Left renal pelvis (tissue), 4 donors: ENCODE measurements at regions not wholly inside any gene's neighbourhood (a gene's known extent, or its start where the extent isn't known, plus 50 kb on each side); places are given as distances from the start of the nearest gene placed in this dataset.
A peak's percentile ranks its signal among the peaks of the same experiment; 100 is the strongest.

Experiments used
- DNase-seq, 4 donors: peaks; one replicate each; pipeline ENCODE4 v3.0.0-alpha.2; 2013; ENCODE audit warnings: low read depth in 4 of 4, low spot score in 3 of 4

DNA sequence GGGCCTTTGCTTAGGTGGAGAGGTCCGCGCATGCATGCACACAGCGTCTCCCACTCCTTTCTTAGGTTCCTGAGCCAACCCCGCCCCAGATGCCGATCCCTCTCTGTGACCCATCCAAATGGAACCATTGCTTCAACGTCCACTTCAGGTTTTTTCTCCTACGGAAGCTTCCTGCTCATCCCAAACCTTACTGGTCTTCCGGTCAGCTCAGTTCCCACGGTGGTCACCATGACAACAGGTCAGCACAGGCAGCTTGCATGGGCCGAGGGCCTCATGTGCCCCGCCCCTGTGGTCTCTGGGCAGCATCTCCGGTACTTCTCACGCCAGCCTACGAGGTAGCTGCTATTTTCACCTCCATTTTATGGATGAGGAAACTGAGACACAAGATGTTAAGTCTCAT, 163.7 kb downstream of the SOCS6 start:
- DNase-seq = no peak

DNA sequence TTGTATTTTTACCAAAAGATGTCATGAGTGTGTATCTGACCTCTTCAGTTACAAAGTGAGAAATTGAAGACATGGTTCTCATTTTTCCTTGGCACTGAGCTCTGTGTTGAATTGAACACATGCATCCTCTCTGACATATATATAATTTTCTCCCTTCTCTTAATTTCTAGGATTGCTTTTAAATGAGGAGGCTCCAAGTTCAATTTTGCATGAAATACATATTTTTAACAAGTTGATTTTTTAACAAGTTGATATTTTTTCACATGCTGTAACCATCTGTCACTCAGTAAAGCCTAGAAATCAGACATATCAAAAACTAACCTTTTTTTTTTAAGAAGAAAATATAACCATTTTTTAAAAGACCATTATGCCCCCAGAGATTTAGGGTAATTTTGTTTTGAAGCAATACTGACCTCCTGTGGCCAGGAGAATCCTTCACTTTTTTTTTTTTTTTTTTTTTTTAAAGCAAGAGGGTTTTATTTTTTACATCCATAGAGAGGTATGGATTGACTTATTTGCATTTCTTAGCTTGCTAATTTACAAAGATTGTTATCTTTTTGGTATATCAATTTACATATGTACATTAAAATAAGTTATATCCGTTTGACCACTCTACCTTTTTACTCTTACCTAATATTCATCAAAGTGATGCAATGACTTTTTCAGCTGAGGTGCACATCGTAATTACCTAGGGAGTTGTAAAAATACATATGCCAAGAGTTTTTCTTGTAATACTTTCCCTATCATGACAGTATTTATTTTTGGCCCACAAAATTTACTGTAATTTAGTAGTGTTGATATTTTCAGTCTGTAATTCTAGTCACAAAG, 161.8 kb downstream of the SOCS6 start:
- no peak for DNase-seq

DNA sequence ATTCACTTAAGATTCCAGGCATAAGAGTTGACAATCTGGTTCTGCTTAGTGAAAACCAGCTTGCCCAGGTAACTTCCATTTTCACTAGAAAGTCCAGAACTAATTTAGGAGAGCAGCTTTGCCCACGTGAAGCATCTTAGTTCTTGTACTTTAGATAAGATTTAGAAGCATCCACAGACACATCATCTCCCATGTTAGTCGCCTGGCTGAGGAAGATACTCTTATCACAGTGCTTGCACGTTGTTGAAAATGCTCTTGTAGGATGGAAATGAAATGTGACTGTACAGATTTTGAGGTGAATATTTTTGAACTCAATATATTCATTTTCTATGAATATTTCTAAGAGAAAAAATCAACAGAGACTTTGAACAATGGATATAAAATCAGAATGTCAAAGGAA, 159.7 kb downstream of the SOCS6 start:
- DNase-seq = no peak

DNA sequence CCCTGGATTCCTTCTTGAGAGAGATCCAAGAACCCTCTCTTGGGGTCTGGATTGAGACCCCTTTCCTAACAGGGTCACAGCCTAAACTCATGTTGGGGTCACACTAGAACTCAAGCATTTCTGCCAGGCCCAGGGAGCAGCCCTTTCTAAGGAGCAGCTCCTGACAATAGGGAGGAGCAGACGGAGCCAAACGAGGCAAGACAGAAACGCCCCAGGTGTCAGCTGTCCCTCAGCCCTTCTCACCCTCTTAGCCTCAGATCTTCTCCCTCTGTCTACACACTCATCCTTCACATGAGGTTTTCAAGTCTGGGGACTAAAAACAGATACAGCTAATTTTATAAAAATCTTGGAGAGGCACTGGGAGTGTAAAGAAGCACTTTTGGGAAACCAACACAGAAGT, 157.2 kb downstream of the SOCS6 start:
- DNase-seq = no peak

DNA sequence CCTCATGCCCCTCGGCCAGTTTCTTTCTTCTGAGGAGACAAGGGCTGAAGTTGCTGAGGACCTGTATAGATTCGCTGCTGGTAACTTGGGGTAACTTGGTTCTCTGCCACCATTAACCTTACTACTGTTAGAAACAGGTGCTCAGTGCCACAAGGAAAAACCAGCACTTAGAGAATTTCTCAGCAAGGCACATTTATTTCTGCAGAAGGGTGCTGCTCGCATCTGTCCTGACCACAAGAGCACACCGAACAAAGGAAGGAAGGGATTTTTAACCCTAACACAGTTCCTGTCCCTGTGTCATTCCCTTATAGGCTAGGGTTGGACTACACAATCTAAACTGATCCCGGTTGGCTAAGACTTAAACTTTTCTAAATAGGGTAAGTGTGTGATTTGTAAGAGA, 154.1 kb downstream of the SOCS6 start:
- DNase-seq = no peak

DNA sequence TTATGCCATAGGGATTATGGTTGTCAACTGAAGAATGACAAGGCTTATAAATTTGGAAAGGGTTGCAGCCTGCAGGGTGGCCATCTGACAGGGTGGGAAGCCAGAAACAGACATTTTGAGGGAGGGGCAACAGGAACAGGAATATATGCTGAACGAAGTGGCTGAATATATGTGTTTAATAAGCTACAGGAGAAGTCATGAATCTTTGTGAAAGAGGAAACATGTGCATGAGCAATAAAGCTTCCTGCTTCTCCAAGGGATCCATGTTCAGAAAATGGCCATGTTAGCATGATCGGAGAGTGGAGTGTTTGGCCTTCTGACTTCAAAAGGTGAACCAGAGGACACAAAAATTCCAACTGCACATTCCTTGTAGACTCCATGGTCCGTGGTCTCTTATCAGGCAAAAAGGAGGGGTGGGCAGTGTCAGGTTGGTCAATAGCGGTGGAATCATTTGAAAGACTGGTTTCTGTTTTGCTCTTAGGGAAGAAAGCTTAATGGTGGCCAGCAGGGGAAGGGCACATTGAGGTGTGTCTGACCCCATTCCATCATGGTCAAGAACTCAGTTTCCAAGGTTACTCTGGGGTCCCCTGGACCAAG, 144.1 kb downstream of the SOCS6 start:
- DNase-seq = no peak

DNA sequence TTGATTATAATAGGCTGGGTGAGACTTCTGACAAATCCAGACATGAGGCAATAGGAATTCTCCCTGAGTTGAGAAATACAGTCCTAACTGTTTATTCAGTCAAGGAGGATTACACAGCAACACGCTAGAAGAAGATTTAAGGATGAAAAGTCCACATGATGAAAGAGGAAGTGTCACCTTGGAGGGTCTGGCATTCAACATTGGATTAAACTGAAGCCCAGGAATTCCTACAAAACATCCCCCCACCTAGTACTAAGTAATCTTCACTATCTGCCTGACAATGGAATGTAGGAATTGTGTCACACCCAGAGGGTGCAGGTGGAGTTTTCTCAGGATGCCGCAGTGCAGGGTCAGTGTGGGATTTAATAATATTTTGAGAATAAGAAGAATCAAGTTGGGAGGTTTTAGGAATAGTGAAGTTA, 142.4 kb downstream of the SOCS6 start:
- no peak for DNase-seq

DNA sequence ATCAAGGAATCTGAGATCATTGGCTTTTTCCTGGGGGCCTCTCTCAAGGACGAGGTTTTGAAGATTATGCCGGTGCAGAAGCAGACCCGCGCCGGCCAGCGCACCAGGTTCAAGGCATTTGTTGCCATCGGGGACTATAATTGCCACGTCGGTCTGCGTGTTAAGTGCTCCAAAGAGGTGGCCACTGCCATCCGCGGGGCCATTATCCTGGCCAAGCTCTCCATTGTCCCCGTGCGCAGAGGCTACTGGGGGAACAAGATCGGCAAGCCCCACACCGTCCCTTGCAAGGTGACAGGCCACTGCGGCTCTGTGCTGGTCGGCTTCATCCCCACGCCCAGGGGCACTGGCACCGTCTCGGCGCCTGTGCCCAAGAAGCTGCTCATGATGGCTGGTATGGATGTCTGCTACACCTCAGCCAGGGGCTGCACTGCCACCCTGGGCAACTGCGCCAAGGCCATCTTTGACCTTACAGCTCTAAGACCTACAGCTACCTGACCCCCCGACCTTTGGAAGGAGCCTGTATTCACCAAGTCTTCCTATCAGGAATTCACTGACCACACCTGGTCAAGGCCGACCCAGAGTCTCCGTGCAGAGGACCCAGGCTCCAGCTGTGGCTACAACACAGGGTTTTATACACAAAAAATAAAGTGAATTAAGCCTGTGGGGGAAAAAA, 141.8 kb downstream of the SOCS6 start:
- no peak for DNase-seq

DNA sequence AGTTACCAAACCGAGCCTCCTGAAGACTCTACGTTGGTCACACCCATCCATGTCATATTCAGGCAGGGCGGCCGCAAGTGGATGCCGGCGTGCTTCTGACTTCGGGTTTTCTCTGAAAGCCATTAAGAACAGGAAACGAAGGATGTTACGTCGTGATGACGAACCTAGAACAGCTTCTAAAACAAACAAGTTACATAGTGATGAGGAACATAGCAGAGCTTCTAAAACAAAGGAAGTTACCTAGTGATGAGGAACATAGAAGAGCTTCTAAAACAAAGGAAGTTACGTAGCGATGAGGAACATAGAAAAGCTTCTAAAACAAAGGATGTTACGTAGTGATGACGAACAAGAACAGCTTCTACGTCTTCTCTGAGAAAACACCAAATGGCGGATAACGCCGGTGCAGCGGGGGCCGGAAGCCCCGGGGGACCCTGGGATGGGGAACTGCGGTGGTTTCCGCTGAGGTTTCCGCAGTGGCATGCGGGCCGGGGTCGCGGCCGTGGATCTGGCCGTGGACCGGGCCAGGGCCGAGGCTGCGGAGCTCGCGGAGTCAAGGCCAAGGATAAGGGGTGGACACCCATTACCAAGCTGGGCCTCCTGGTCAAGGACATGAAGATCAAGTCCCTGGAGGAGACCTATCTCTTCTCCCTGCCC, 141.1 kb downstream of the SOCS6 start:
- no peak for DNase-seq

DNA sequence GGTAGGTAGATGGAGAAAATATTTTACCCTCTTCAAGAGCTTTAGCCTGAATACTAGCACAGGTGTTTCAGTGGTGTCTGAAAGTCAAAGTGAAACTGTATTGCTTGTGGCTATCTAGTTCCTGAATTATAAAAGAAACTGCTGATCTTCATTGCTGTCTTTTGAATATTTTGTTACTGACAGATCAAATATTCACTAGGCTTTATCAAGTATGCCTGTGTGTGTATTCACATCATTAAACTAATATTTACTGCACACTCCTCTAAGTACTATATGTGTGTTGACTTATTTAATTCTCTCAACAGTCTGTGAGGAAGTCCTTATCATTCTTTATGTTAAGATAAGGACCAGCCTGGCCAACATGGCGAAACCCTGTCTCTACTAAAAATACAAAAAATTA, 139.6 kb downstream of the SOCS6 start:
- DNase-seq = no peak

DNA sequence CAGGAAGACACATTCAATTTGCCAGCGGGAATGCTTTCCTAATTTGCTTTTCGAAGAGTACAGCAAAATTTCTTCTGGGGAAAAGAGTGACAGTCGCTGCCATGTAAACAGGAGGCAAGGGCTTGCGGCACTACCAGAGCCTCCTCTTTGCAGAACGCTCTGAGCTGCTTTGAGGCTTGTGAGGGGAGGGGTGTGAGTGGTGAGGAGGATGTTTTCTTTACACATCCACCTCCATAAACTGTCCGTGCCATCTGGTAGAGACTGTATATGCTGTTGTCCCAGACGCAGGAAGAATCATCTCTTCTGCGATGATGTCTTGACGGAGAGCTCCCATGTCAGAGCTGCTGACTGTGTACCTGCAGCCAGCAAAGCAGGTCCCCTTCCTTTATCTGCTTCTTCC, 138.0 kb downstream of the SOCS6 start:
- no peak for DNase-seq

DNA sequence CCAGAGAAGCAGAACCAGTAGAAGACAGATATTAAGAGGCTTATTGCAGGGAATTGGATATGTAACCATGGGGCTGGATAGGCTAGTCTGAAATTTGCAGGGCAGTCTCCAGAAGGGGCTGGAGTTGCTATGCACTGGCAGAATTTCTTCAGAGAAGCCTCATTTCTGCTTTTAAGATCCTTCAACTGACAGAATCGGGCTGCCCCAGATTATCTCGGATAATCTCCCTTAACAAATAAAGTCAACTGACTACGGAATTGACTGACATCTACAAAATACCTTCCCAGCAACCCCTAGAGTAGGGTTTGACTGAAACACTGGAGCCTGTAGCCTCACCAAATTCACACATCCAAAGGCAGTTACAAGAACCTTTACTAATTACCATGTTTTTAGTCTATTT, 136.4 kb downstream of the SOCS6 start:
- DNase-seq = no peak

DNA sequence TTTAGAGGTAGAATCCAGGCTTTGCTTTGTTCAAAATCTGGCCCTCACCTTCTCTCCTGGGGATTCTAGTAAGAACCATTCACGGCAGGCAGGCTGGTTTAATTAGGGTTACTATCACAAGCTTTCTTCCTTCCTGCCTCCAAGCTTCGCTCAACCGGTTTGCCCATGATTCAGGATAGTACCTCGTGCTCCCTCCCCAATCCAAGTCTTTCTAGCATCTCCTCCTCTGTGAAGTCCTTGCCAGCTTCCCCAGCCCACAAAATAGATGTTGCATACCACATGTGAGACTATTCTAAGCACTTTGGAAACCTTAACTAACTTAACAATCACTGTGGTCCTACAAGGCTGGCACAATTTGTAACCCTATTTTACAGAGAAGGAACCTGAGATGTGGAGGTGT, 135.1 kb downstream of the SOCS6 start:
- DNase-seq = no peak

DNA sequence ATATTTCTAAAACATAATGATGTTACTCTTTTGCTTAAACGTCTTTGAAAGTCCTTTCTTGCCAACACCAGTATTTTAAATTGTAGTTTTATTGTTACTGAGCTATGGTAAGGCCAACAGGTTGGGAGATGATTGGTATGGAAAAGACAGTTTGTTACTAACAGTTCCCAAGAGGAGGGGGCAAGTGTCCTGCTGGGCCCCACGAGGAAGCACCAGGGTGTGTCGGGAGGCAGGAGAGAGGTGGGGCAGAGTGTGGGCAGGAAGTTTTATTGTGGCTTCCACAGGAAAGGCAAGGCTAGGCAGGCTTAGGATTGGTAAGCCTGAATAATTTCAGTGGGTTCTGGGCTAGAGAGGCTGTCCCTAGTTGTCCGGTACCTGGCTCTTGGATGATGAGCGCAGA, 134.3 kb downstream of the SOCS6 start:
- no peak for DNase-seq

DNA sequence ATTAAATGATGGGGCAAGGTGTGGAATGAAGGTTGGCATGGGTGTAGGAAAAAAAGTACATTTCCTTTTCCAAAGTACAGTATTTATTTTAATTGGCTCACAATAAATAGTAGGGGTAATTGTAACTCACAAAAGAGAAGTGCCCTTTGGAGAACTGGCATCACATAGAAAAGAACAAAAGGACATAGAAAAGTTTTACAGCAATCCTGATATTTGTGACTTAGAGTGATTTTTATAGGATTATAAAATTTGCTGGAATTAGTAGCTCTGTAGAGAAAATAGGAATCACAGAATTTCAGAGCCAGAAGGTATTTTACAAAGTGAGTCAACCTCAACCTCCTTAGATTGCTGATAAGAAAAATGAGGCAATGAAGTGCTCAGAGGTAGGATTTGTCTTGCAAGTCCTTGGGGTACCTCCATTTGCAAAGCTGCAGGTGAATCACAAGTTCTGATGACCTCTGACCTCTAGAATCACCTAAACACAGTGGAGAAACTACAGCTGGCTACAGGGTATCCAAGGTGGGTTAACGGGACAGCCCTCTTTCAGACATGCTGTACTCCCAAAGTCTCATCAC, 133.6 kb downstream of the SOCS6 start:
- no peak for DNase-seq

DNA sequence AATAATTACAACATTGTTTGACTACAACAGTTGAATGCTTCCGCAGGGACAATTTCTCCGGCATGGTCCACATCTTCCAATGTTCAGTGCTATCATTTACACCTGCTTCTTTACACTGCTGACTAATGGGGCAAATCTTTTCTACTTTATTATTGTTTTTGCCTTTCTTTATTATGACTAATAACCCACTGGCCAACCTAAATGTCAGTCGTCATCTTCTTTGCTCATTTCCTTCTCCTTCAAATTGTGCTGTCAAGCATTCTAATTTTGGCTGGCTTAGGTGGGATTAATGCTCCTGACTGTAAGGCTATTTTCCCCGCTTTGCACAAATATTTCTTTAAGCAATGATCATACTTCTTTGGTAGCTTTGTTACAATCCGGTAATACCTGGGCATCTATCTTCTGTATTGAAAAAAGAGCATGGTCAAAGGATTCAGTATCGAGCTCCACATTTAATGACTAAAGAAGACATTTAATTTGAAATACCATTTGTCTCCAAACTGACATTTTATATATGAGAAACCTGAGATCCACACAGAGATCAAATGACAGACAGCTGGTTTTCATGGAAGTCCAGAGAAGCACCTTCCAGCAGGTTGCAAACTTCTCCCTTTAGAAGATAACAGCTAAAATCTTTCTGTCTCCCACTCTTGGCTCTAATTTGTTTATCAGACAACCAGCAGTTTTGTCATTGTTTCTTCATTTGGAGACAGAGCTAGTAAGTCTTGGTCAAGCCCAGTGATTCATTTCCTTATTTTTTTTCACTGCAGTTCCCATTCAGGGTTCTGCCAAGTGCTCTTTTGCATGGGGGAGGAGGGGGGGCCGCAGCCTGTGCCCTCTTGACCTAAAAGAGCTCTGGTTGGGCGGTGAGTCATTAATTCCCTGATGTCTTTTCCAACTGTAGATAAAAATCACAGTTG, 132.9 kb downstream of the SOCS6 start:
- peak in 1 of 4 donors; percentile 32 for DNase-seq

DNA sequence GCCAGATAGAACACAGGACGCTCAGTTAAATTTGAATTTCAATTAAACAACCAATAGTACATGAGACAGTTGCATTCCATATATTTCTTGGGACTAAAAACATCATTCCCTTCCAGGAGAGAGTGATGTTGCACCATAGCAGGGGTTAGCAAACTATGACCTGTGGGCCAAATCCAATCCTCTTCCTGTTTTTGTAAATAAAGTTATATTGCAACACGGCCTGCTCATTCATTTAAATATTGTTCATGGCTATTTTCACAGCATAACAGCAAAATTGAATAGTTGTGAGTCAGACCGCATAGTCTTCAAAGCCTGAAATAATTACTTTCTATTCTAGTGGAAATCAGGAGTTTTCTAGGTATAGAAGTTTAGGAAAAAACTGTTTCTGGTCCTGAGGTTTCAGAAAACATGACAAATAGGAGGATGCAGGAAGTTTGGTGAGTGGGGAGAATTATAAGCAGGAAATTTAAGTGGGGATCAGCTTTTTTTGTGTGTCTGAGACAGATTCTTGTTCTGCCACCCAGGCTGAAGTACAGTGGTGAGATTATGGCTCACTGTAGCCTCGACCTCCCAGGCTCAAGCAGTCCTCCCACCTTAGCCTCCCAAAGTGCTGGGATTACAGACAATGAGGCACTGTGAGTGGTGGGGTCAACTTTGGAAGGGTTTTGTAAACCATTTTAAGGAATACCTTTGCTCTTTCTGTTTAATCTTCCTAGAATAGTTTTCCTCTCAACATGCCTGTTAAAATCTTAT, 131.5 kb downstream of the SOCS6 start:
- no peak for DNase-seq

DNA sequence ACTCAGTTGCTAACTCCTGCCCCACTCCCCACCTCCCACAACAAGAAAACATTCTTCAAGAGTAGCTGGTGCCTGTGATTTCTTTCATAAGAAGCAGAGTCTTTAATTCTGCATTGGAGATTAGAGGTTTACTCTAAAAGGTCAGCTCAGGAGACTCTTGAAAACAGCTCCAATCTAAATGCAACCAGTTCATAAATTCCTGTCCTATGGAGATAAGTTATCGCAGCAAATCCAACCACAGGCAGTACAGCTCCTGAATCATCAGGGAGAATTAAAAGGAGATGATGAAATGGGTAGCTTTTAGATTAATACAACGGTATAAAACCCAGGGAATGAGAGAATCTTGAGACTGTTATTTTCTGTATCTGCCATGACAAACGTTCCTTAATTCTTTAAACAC, 130.7 kb downstream of the SOCS6 start:
- DNase-seq = no peak

DNA sequence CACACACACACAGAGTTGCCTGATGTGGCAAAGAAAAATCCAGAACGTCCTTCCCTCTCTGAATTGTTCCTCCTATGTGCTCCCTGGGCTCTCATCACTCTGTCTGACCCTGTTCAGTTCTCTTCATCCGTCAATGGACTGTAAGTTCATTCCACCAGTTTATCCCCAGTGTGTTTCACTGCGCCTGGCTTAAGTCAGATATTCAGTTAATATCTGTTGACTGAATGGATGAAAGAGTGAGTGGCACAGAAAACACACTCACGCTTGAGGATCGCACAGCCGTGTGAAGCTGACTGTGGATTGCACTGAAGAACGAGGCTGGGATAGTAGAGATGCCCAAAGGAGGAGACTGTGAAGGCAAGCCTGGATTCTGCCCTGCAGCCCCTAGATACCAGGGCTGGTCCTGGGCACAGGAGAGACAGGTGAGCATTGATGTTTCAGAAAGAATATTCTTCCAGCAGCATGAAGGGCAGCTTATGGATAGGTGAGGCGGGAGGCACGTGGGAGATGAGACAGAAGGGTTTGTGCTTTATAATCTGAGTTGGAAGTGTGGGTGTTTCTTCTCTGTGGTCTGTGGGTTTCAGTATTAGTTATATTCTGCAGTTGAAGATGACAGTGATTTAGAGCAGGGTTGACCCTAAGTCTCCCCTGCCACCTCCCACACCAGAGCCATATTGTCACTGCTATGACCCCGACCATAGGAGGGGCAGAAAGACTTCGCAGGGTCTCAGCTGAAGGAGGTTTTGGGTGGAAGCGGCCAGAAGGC, 129.9 kb downstream of the SOCS6 start:
- no peak for DNase-seq
